ENCODE measurements at regions not wholly inside any gene's neighbourhood (a gene's known extent, or its start where the extent isn't known, plus 50 kb on each side); places are given as distances from the start of the nearest gene placed in this dataset.

DNA sequence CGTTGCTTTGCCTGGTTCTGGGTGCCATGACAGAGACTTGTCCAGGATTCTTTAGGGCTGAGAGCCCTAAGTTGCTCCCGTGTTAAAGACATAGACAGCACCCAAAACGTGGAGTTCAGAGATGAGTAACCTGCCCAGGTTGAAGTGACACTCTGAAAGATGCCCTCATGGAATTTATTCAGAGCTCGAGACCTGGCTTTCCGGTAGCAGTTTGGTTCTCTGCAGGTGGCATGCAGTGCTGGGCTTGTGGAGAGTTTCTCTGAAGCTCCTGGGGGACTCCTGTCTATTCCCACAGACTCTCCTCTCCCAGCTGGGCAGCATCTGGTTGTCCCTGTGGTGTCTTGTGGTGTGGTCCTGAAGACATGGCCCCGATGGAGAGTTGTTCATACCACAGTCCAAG is 241.0 kb downstream of the RHOU start:
- DNase-seq (ENCODE audit: low spot score in 2 of 2), result peak in 1 of 2 donors; percentile 54
- intact Hi-C loops (cut with DNase I; ENCODE audit: low total_unique reads), result no loop called here
- no peak for TF ChIP-seq POLR2A (IDR thresholded peaks at IDR 0.05)
- no peak for TF ChIP-seq CTCF (IDR thresholded peaks at IDR 0.05)
- WGBS, 2 donors, result 89% methylated on average over 6 of the region's 6 CpGs
- no peak overlapping the region for H3K4me3 ChIP-seq (ENCODE audit: low read depth, poor library complexity, severe bottlenecking)

DNA sequence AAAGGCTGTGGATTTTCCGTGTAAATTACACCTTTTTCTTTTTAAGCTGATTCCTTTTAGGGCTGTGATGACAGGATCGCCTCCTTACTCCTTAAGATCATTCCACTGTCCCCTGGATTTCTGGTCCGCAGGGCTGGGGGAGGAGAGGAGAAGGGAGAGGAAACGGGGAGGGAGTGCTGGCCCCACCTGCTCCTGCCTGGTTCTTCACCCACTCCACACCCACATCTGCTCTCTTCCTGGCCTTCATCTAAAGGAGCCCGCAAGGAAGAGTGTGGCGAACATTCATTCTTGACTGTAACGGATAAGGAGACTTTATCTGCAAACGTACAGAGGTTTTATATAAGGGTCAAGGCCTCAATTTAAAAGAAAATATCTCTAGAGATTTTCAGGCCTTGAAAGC is 242.0 kb downstream of the RHOU start:
- DNase-seq (ENCODE audit: low spot score in 2 of 2), result peak in 1 of 2 donors; percentile 26
- WGBS, 2 donors, result 93 to 95% methylated on average over 8 of the region's 8 CpGs
- TF ChIP-seq CTCF (IDR thresholded peaks at IDR 0.05) (no peak), POLR2A (IDR thresholded peaks at IDR 0.05) (no peak)
- H3K4me3 ChIP-seq (ENCODE audit: low read depth, poor library complexity, severe bottlenecking), result no peak overlapping the region
- intact Hi-C loops (cut with DNase I; ENCODE audit: low total_unique reads), result no loop called here

DNA sequence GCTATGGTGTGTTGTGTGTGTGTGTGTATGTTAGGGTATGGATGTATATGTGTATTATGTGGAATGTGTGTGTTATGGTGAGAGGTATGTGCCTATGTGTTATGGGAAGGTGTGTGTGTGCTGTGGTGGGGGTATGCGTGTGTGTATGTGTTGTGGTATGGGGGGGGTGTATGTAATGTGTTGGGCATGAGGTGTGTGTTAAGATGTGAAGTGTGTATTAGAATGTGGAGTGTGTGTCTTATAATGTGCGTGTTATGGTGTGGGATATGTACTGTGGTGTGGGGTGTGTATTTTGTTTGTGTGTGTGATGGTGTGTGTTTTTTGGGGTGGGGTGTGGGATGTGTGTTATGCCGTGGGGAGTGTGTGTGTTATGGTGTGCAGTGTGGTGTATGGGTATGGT is 242.5 kb downstream of the RHOU start:
- no peak overlapping the region for H3K4me3 ChIP-seq (ENCODE audit: low read depth, poor library complexity, severe bottlenecking)
- intact Hi-C loops (cut with DNase I; ENCODE audit: low total_unique reads), result no loop called here
- WGBS, 2 donors, result 93 to 95% methylated on average over 3 of the region's 3 CpGs
- no peak for DNase-seq (ENCODE audit: low spot score in 2 of 2)
- TF ChIP-seq CTCF (IDR thresholded peaks at IDR 0.05), result no peak
- TF ChIP-seq POLR2A (IDR thresholded peaks at IDR 0.05), result no peak

DNA sequence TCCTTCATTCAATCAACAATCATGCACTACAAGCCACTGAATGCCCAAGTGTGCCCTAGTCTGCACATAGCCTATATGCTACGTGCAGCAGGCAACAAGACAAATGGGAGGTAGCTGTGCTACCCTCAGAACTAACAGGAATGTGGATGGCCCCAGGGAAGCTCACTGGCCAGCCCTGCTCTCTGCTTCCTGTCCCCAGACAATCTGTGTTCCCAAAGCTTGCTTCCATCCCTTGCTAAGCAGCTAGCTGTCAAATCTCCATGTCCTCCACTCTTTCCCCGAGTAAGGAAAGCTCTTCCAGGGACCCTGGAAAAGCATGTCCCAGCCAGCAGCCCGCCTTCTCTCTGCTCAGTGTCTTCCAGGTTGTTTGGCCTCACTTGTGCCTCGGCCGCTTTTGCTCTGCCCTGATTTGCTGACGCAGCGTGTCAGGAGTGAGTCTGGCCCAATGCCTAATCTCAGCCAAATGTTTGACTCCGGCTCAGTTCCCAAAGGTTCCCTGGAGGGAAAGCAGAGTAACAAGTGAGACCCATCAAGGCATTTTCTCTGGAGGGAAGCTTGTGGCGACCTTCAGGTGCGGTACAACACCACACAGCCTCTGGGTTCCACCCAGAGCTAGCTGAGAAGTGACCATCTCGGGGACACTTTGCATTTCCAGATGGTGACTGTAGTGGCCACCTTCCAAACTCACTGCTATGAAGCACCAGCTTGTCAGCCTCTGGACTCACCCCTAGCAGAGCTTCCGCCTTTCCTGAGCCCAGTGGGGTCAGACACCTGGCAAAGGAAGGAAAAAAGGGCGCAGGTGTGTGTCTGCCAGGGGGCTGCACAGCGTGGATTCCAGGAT is 243.4 kb downstream of the RHOU start:
- no peak for TF ChIP-seq POLR2A (IDR thresholded peaks at IDR 0.05)
- no peak for TF ChIP-seq CTCF (IDR thresholded peaks at IDR 0.05)
- intact Hi-C loops (cut with DNase I; ENCODE audit: low total_unique reads), result no loop called here
- 37 to 50% methylated on average over 11 to 14 of the region's 14 CpGs for WGBS, 2 donors
- peak in 1 of 2 donors; percentile 85 for DNase-seq (ENCODE audit: low spot score in 2 of 2)
- H3K4me3 ChIP-seq (ENCODE audit: low read depth, poor library complexity, severe bottlenecking), result no peak overlapping the region

GRCh38 chr1:228979325-228979699 is 244.0 kb downstream of the RHOU start:
- intact Hi-C loops (cut with DNase I; ENCODE audit: low total_unique reads), result no loop called here
- H3K4me3 ChIP-seq (ENCODE audit: low read depth, poor library complexity, severe bottlenecking), result no peak overlapping the region
- DNase-seq (ENCODE audit: low spot score in 2 of 2), result peak in 1 of 2 donors; percentile 74
- WGBS, 2 donors, result 88 to 90% methylated on average over 7 of the region's 7 CpGs
- TF ChIP-seq POLR2A (IDR thresholded peaks at IDR 0.05) (no peak), CTCF (IDR thresholded peaks at IDR 0.05) (no peak)

GRCh38 chr1:228979774-228980173 is 244.5 kb downstream of the RHOU start:
- TF ChIP-seq POLR2A (IDR thresholded peaks at IDR 0.05), result no peak
- TF ChIP-seq CTCF (IDR thresholded peaks at IDR 0.05), result no peak
- 97% methylated on average over 6 of the region's 6 CpGs for WGBS, 2 donors
- intact Hi-C loops (cut with DNase I; ENCODE audit: low total_unique reads), result no loop called here
- no peak overlapping the region for H3K4me3 ChIP-seq (ENCODE audit: low read depth, poor library complexity, severe bottlenecking)
- DNase-seq (ENCODE audit: low spot score in 2 of 2), result no peak
